ENCODE measurements at regions not wholly inside any gene's neighbourhood (a gene's known extent, or its start where the extent isn't known, plus 50 kb on each side); places are given as distances from the start of the nearest gene placed in this dataset.
"Not testable (repeated sequence)": the region's sequence is repeated elsewhere in the genome, so short reads cannot be mapped to it uniquely, and the experiment has no call there.

GRCh38 chr3:10694179-10694578, 121.8 kb upstream of the SLC6A11 start:
- H3K27me3 Mint-ChIP-seq (ENCODE audit: unreplicated experiment), result peaks cover 17% of the 10 kb centered on the region
- TF ChIP-seq CTCF (IDR thresholded peaks at IDR 0.05; ENCODE audit: unreplicated experiment), result no peak
- peaks cover 4% of the 10 kb centered on the region for H3K4me1 Mint-ChIP-seq (ENCODE audit: unreplicated experiment)
- no peaks in the 10 kb centered on the region for H3K9me3 Mint-ChIP-seq (ENCODE audit: unreplicated experiment)
- H3K36me3 Mint-ChIP-seq (ENCODE audit: low read depth, unreplicated experiment), result no peaks in the 10 kb centered on the region
- no peak overlapping the region for H3K4me3 Mint-ChIP-seq (ENCODE audit: unreplicated experiment)
- H3K27ac Mint-ChIP-seq (ENCODE audit: unreplicated experiment), result no peak overlapping the region
- DNase-seq (ENCODE audit: low spot score), result no peak

GRCh38 chr3:10695186-10695585, 120.8 kb upstream of the SLC6A11 start:
- H3K9me3 Mint-ChIP-seq (ENCODE audit: unreplicated experiment); H3K4me3 Mint-ChIP-seq (ENCODE audit: unreplicated experiment); H3K36me3 Mint-ChIP-seq (ENCODE audit: low read depth, unreplicated experiment); H3K4me1 Mint-ChIP-seq (ENCODE audit: unreplicated experiment); DNase-seq (ENCODE audit: low spot score); H3K27ac Mint-ChIP-seq (ENCODE audit: unreplicated experiment): not testable (repeated sequence)
- peaks cover 17% of the 10 kb centered on the region for H3K27me3 Mint-ChIP-seq (ENCODE audit: unreplicated experiment)

- Mint-ChIP-seq H3K9me3 (ENCODE audit: unreplicated experiment) (no peaks in the 10 kb centered on the region), H3K4me3 (ENCODE audit: unreplicated experiment) (no peak overlapping the region), H3K27ac (ENCODE audit: unreplicated experiment) (no peak overlapping the region), H3K36me3 (ENCODE audit: low read depth, unreplicated experiment) (no peaks in the 10 kb centered on the region), H3K27me3 (ENCODE audit: unreplicated experiment) (peaks cover 17% of the 10 kb centered on the region), H3K4me1 (ENCODE audit: unreplicated experiment) (peaks cover 4% of the 10 kb centered on the region)
- TF ChIP-seq CTCF (IDR thresholded peaks at IDR 0.05; ENCODE audit: unreplicated experiment), result no peak
- no peak for DNase-seq (ENCODE audit: low spot score)
These were observed 120.3 kb upstream of the SLC6A11 start for GRCh38 chr3:10695595-10696285.

- no peak for DNase-seq (ENCODE audit: low spot score)
- no peak for TF ChIP-seq CTCF (IDR thresholded peaks at IDR 0.05; ENCODE audit: unreplicated experiment)
- no peak overlapping the region for H3K4me3 Mint-ChIP-seq (ENCODE audit: unreplicated experiment)
- no peaks in the 10 kb centered on the region for H3K36me3 Mint-ChIP-seq (ENCODE audit: low read depth, unreplicated experiment)
- peaks cover 4% of the 10 kb centered on the region for H3K4me1 Mint-ChIP-seq (ENCODE audit: unreplicated experiment)
- peaks cover 17% of the 10 kb centered on the region for H3K27me3 Mint-ChIP-seq (ENCODE audit: unreplicated experiment)
- H3K27ac Mint-ChIP-seq (ENCODE audit: unreplicated experiment), result no peak overlapping the region
- H3K9me3 Mint-ChIP-seq (ENCODE audit: unreplicated experiment), result no peaks in the 10 kb centered on the region
These were observed 118.1 kb upstream of the SLC6A11 start for GRCh38 chr3:10697918-10698317.

GRCh38 chr3:10700821-10701220, 115.2 kb upstream of the SLC6A11 start:
- no peak for DNase-seq (ENCODE audit: low spot score)
- Mint-ChIP-seq H3K36me3 (ENCODE audit: low read depth, unreplicated experiment) (no peaks in the 10 kb centered on the region), H3K27ac (ENCODE audit: unreplicated experiment) (no peak overlapping the region), H3K27me3 (ENCODE audit: unreplicated experiment) (peaks cover 17% of the 10 kb centered on the region), H3K9me3 (ENCODE audit: unreplicated experiment) (no peaks in the 10 kb centered on the region), H3K4me3 (ENCODE audit: unreplicated experiment) (no peak overlapping the region), H3K4me1 (ENCODE audit: unreplicated experiment) (peaks cover 4% of the 10 kb centered on the region)
- TF ChIP-seq CTCF (IDR thresholded peaks at IDR 0.05; ENCODE audit: unreplicated experiment), result no peak

Measured in endothelial cell (in vitro differentiated cells).